ENCODE measurements at regions not wholly inside any gene's neighbourhood (a gene's known extent, or its start where the extent isn't known, plus 50 kb on each side); places are given as distances from the start of the nearest gene placed in this dataset.

DNA sequence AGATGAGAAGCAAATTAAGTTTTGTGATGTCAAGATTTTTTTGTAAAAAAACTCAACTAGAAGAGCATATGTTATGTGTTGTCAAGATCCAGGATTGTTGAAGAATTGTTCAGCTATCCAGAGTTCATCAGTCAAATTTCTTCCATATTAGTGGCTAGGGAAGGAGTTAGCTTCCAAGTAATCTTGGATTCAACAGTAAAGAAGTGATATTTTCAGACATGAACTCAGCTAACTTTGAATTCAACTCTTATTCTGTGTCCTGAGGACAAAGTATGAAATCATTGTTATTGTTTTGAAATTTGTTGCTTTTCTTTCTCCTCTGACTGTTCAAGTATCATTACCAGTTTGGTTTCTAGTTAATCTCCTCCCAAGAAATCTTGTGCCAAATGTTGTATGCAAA lies 589.3 kb upstream of the NOVA1 start:
- Histone ChIP-seq H3K4me2 (ENCODE audit: control insufficient read depth, extremely low read depth, insufficient read depth, low read depth, low read length) (no peak overlapping the region), H3K79me2 (ENCODE audit: control insufficient read depth, insufficient read depth, low read length) (no peaks in the 10 kb centered on the region), H3K9ac (ENCODE audit: control insufficient read depth, extremely low read depth, insufficient read depth, low read length) (no peak overlapping the region), H3K9me1 (ENCODE audit: control insufficient read depth, extremely low read depth, insufficient read depth, low read length) (no peaks in the 10 kb centered on the region), H4K20me1 (ENCODE audit: control insufficient read depth, extremely low read depth, insufficient read depth, low read length) (no peaks in the 10 kb centered on the region), H3K9me3 (ENCODE audit: control insufficient read depth, low read depth, low read length) (no peaks in the 10 kb centered on the region), H3K4me1 (ENCODE audit: control insufficient read depth, extremely low read depth, insufficient read depth, low read length) (no peaks in the 10 kb centered on the region), H3K36me3 (ENCODE audit: control insufficient read depth in 2 of 2, extremely low read depth in 1 of 2, insufficient read depth in 2 of 2, low read length in 2 of 2) (no peaks in the 10 kb centered on the region), H3K27me3 (ENCODE audit: control insufficient read depth, extremely low read depth, insufficient read depth, low read length) (no peaks in the 10 kb centered on the region), H3K4me3 (ENCODE audit: control insufficient read depth in 2 of 3, extremely low read depth in 1 of 3, insufficient read depth in 2 of 3, low read depth in 1 of 3, low read length in 3 of 3) (no peak overlapping the region), H3K27ac (ENCODE audit: control insufficient read depth, insufficient read depth, low read length) (no peak overlapping the region), H2AFZ (ENCODE audit: control insufficient read depth, low read length) (no peak overlapping the region)
- TF ChIP-seq CTCF (optimal IDR thresholded peaks at IDR 0.05 in 1 of 3, IDR thresholded peaks at IDR 0.05 in 1 of 3, conservative IDR thresholded peaks at IDR 0.05 in 1 of 3; ENCODE audit: extremely low read depth in 1 of 3, insufficient read depth in 2 of 3, low read length in 3 of 3) (no peak), EZH2 (IDR thresholded peaks at IDR 0.05; ENCODE audit: low read length) (no peak)
- DNase-seq (ENCODE audit: low read depth, low spot score), result no peak
- dilution Hi-C loops (cut with MboI; ENCODE audit: extremely low pct_ligation_motif_present, low sequenced_read_pairs), result no loop called here
- FAIRE-seq, result no peak

GRCh38 chr14:27190296-27190695 lies 592.5 kb upstream of the NOVA1 start:
- no peaks in the 10 kb centered on the region for H4K20me1 ChIP-seq (ENCODE audit: control insufficient read depth, extremely low read depth, insufficient read depth, low read length)
- H3K4me2 ChIP-seq (ENCODE audit: control insufficient read depth, extremely low read depth, insufficient read depth, low read depth, low read length), result no peak overlapping the region
- H3K9me1 ChIP-seq (ENCODE audit: control insufficient read depth, extremely low read depth, insufficient read depth, low read length), result no peaks in the 10 kb centered on the region
- no peaks in the 10 kb centered on the region for H3K36me3 ChIP-seq (ENCODE audit: control insufficient read depth in 2 of 2, extremely low read depth in 1 of 2, insufficient read depth in 2 of 2, low read length in 2 of 2)
- no peak overlapping the region for H3K9ac ChIP-seq (ENCODE audit: control insufficient read depth, extremely low read depth, insufficient read depth, low read length)
- FAIRE-seq (no peak), DNase-seq (ENCODE audit: low read depth, low spot score) (no peak)
- H3K27me3 ChIP-seq (ENCODE audit: control insufficient read depth, extremely low read depth, insufficient read depth, low read length), result no peaks in the 10 kb centered on the region
- H3K4me1 ChIP-seq (ENCODE audit: control insufficient read depth, extremely low read depth, insufficient read depth, low read length), result no peaks in the 10 kb centered on the region
- dilution Hi-C loops (cut with MboI; ENCODE audit: extremely low pct_ligation_motif_present, low sequenced_read_pairs), result no loop called here
- no peaks in the 10 kb centered on the region for H3K79me2 ChIP-seq (ENCODE audit: control insufficient read depth, insufficient read depth, low read length)
- H3K4me3 ChIP-seq (ENCODE audit: control insufficient read depth in 2 of 3, extremely low read depth in 1 of 3, insufficient read depth in 2 of 3, low read depth in 1 of 3, low read length in 3 of 3), result no peak overlapping the region
- H3K9me3 ChIP-seq (ENCODE audit: control insufficient read depth, low read depth, low read length), result no peaks in the 10 kb centered on the region
- TF ChIP-seq CTCF (optimal IDR thresholded peaks at IDR 0.05 in 1 of 3, IDR thresholded peaks at IDR 0.05 in 1 of 3, conservative IDR thresholded peaks at IDR 0.05 in 1 of 3; ENCODE audit: extremely low read depth in 1 of 3, insufficient read depth in 2 of 3, low read length in 3 of 3) (no peak), EZH2 (IDR thresholded peaks at IDR 0.05; ENCODE audit: low read length) (no peak)
- no peak overlapping the region for H3K27ac ChIP-seq (ENCODE audit: control insufficient read depth, insufficient read depth, low read length)
- H2AFZ ChIP-seq (ENCODE audit: control insufficient read depth, low read length), result no peak overlapping the region

Data from keratinocyte (primary cell).